VCaP (cell line): ENCODE measurements at regions not wholly inside any gene's neighbourhood (a gene's known extent, or its start where the extent isn't known, plus 50 kb on each side); places are given as distances from the start of the nearest gene placed in this dataset.

Experiments
- H3K27ac ChIP-seq: fragments of 450-650 bp; 2 replicates; pipeline ENCODE4 v1.5.1; 2017
- CTCF ChIP-seq: fragments of 450-650 bp; conservative IDR thresholded peaks from 2 replicates; pipeline ENCODE4 v1.5.1; 2017; ENCODE audit warnings: mild to moderate bottlenecking, moderate library complexity

DNA sequence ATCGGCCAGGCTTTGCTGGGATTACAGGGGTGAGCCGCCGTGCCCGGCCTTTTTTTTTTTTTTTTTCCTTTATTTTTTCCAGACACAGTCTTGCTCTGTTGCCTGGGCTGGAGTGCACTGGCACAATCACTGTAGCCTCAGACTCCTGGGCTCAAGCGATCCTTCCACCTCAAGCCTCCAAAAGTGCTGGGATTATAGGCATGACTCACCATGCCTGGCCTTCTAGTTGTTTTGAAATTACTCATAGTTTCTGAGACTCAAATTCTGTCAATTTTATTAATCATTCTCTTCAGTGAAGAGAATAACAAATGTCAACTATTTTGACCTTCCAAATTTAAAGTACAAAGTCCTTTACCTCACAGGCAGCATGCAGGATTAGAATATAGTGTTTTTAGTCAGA, 374.5 kb downstream of the PLA2G4A start:
- H3K27ac ChIP-seq = no peak overlapping the region
- TF ChIP-seq CTCF = no peak

- no peak overlapping the region for H3K27ac ChIP-seq
- no peak for TF ChIP-seq CTCF
These were observed 383.6 kb downstream of the PLA2G4A start for GRCh38 chr1:187212377-187212776.

DNA sequence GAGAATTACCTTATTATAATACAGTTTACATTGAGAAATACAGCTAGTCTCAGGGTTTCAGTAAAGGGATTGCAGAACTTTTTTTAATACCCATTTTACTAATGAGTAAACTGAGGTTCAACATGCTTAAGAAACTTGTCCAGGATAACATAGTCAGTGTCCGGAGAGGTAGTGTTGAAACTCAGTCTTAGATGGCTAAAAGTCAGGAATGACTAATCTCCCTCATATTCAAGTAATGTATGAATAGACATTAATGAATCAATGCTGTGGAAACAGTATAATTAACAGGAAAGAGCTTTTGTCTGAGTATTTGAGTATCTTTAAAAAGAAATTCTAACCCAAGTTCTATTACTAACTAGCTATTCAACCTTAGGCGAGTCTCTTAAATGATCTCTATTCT, 397.6 kb downstream of the PLA2G4A start:
- TF ChIP-seq CTCF = no peak
- H3K27ac ChIP-seq = no peak overlapping the region

- H3K27ac ChIP-seq = no peak overlapping the region
- TF ChIP-seq CTCF = no peak
These were observed 400.0 kb downstream of the PLA2G4A start for GRCh38 chr1:187228790-187229189.

DNA sequence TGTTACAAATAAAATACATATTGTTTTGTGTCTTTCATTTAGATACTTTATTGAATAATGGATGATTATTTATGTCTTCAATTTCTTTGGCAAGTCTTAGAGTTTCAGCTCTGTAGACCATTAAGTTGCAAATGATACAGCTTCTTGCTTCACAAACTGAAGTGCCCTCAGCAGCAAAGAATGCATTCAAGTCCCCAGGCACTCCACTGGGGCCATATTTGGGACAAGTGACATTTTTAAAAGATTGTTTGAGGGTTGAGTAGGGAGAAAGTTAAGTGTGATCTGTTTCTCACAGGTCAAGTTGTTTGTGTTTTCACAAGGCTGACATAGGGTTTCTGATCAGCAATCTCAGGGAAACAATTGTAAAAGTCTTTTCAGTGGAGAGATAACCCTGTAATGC, 400.7 kb downstream of the PLA2G4A start:
- TF ChIP-seq CTCF = no peak
- H3K27ac ChIP-seq = no peak overlapping the region

DNA sequence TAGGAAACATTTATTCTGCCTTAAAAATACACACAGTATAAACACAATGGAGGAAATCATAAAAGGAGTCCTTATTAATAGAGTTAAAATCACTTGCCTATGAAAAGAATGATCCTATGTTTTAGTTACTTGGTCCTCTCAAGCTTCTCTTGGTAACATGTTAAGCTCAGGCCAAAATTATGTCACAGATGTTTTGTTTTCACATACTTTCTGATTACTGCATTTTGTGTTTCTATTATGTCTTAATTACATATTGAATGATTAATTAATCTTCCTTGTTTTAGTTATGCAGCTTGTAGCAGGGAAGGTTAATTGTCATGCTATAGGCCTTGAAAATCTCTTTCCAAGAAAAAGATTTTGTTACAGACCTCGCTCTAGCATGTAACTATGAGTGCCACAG, 406.0 kb downstream of the PLA2G4A start:
- no peak for TF ChIP-seq CTCF
- H3K27ac ChIP-seq = peak overlapping the region; percentile 75

DNA sequence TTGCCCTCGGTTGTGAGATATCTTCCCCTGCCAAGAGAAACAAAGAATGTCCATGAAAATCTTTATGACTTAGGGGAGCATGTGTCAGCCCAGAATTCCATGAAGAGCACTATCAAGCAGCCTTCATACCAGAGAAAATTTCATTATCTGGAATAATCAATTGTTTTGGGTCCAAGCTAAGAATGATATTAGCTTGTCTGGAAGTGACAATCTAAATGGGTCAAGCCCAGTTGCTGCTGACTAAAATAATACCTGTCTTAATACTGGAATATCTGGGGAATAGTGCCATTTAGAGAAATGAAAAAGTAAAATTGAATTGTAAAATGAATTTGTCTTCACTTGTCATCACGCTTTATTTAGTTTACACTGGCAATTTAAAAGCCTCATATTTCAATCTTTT, 407.4 kb downstream of the PLA2G4A start:
- no peak for TF ChIP-seq CTCF
- peak overlapping the region; percentile 75 for H3K27ac ChIP-seq

DNA sequence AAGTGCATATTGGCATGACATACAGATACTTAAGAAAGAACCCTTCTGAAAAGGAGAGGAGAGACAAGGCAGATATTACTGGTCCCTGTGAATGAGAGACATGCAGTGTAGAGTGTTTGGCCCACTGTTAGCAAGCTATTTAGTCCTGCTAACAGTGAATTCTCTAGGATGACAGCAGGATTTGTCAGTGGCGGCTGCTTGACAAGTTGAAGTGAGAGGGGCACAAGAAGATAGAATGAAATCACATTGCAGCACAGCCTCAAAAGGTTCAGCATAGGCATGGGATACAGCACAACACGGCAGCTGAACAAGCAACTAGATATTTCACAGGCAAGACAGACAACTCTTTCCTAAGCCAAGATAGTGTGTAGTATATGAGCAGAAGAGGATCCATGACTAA, 407.9 kb downstream of the PLA2G4A start:
- no peak for TF ChIP-seq CTCF
- peak overlapping the region; percentile 75 for H3K27ac ChIP-seq
